ENCODE measurements at regions not wholly inside any gene's neighbourhood (a gene's known extent, or its start where the extent isn't known, plus 50 kb on each side); places are given as distances from the start of the nearest gene placed in this dataset.
"Not testable (repeated sequence)": the region's sequence is repeated elsewhere in the genome, so short reads cannot be mapped to it uniquely, and the experiment has no call there.

DNA sequence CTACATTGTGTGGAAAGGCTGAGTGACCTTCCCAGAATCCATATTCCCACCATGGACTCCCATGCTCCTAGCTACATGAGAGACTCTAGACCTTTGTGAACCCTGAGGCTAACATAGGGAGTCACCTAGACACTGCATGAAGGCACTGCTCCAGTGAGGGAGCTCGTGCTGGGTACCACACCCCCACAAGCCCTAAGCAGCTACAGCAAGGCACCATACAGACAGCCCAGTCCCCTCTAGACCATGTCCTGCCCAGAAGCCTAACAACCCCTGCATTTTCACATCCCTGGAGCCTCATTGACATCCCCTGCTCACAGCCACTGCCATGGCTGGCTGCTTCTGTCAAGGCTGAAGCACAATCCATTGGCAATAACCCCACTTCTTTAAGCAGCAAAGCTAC is 176.5 kb upstream of the CTNND2 start:
- no peak for DNase-seq

- DNase-seq, result not testable (repeated sequence)
Measured at GRCh38 chr5:12078286-12078685, 174.0 kb upstream of the CTNND2 start.

DNA sequence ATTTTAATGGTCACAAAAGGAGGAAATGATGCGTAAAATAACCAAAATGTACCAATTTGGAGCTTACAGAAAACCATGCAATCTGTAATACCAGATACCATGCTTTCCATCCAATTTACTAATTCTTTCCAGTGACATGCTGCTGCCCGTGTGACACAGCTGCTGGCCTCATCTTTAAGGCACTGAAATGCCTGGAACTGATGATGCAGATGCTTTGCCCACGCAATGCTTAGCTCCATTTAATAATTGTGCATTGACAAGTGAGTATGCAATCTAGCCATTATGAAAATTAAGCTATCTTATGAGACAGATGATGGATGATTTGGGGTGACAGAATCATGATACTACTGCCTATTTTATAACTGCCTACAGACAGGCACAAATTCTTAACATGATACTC is 169.2 kb upstream of the CTNND2 start:
- DNase-seq, result no peak

GRCh38 chr5:12072441-12072840 is 168.2 kb upstream of the CTNND2 start:
- DNase-seq, result no peak

DNA sequence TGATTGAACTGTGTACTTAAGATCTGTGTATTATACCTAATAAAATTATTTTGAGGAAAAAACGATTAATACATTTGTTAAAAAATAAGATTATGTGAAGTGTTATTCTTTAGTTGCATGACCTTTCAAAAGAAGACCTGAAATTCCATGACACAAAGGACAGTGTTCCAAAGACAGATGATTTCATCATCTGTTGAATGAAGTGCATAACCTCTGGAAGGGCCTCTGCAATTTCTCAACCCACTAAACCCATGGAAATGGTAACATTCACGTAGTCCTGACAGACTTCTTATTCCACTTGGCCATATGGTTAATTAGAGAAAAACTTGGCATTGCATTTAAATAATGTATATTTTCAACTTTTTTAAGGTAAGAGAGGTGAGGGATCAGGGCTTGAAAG is 167.2 kb upstream of the CTNND2 start:
- DNase-seq, result no peak

DNA sequence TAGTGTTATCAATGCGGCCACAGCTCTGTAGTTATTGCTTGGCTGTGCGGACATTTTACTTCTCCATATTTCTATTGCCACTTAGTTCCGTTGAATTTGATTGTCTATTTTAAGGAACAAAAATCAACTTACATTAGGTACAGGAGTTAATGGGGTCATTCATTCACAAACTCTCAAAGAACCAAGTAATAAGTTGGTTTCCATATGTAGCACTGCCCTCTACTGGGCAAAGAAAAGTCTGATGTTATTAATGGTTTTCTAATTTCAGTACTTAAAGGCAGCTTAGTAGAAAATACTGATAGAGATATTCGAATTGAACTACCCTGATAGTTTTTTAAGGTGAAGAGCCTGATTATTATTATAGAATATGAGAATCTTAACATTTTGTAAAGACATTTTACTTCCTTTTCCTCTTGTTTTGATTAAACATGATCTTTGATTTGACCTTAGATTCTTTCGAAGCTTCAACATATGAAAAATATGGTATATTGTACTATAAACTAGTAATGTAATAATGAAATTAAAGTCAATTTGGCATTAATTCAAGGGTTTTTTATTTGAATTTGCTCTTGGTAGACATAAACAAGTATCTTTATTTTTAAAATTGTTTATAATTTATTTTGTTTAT is 119.5 kb upstream of the CTNND2 start:
- DNase-seq, result peak; percentile 83

DNA sequence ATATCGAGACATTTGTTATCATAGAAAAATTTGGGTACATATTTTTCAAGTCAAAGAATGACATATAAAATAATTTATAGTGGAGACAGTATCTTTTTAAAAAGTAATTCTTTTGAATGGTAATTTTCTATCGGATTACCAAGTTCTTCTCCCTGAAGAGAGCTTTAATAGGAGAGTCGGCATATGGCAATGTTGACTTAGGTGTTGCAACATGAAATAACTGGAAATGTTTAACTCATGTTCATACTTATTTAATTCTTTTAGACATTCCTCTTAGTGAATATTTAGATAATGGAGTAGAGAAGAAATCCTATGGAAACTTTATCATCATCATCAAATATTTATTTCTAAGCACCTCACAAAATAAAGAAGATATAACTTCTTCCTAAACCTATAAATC is 118.2 kb upstream of the CTNND2 start:
- DNase-seq, result peak; percentile 60

GRCh38 chr5:12019306-12019705 is 115.1 kb upstream of the CTNND2 start:
- peak; percentile 45 for DNase-seq

DNA sequence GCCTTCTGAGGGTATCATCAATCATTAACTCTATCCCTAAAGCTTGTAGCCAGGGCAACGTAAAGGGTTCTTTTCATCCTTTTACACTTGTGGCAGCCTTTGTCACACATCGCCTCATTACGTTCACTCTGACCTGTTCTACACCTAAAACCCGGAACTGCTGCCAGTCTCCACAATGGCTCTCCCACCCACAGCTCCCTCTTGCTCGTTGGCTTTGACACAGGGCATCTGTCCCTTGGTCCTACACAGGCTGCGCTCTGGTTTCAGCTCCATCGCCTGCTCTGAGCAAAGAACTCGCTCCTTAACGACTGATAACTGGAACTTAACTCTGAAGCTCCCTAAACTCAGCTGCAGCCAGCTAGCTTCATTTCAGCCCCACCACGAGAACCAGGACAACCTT is 112.8 kb upstream of the CTNND2 start:
- peak; percentile 98 for DNase-seq

- peak; percentile 89 for DNase-seq
Measured at GRCh38 chr5:12016159-12016746, 112.0 kb upstream of the CTNND2 start.

DNA sequence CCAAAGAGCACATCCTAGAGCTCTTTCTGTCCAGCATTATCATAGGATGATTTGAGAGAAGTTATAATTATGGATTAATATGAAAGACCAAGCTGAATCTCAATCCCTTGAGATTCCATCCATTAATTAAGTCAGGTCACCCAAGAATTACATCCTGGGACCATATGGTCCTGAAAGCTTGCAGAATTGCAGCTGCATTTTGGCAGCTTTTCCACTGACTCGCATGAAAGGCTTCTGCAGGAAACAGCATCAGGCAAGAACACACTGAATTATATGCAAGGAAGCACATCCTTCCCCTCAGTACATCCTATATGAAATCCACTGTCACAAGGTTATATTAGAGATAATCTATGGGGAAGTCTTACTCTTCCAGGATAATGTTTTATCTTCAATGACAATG is 109.1 kb upstream of the CTNND2 start:
- no peak for DNase-seq

DNA sequence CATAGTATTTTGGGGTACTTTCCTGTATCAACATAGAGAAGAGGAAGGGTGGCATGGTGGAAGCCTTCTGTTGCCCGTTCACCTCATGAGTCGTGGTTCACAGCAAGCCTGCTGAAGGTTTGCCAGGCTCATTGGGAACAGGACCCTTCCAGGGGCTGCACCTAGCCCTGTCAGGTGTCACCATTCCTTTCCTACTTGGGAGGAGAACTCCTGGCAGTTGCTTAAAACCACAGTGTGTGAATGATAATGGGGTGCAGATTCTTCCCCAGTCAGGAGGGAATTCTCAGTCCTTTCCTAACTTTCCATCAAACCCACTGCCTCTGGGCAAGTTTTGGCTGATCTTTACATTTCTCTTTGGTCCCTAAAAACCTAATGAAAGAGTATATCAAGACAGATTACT is 99.4 kb upstream of the CTNND2 start:
- no peak for DNase-seq

DNA sequence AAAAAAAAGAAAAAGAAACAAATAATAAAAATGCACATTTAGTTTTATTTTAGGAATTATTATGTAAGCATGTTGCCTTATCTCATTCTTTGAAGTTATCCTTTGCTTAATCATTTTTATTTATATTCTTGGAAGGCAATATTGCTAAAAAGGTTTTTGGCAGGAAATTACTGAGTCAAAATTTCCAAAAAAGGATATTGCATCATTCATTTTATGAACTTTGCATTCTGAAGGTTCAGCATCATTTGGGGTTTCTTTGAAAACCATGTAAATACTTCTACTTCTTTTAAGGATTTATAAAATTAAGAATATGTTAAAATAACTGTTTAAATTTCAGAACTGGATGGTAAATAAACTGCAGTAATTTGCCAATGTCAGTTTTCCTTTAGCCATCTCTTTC is 94.2 kb upstream of the CTNND2 start:
- DNase-seq, result no peak

DNA sequence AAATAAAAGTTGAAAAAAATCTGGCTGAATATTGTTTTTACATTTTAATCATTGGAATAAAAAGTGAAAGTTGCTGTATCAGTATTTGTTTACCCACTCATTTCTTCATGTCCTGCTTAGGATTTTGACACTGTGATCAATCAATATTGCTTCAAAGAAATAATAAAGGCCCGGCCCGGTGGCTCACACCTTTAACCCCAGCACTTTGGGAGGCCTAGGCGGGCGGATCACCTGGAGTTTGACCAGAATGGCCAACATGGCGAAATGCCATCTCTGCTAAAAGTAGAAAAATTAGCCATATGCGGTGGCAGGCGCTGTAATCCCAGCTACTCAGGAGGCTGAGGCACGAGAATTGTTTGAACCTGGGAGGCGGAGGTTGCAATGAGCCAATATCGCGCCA is 93.7 kb upstream of the CTNND2 start:
- DNase-seq, result no peak

- DNase-seq, result no peak
Measured at GRCh38 chr5:11992518-11992917, 88.3 kb upstream of the CTNND2 start.

- no peak for DNase-seq
Measured at GRCh38 chr5:11985993-11986392, 81.7 kb upstream of the CTNND2 start.

DNA sequence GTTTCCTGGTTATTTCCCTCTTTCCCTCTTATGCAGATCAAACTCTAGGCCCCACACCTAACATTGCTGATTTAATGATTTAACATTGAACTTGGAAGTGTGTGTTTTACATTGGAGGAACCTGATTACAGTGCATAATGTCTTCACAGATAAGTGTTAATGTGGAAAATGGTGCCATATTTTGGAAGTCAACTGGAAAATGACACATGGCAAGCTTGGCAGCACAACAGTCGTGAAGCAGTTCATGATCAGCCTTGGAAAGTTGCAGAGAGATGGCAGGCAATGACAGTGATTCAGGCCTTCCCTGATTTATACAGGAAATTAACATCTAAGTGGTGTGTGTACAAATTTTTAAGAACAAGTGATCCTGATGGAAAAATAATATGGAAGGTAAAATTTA is 80.0 kb upstream of the CTNND2 start:
- DNase-seq, result no peak

DNA sequence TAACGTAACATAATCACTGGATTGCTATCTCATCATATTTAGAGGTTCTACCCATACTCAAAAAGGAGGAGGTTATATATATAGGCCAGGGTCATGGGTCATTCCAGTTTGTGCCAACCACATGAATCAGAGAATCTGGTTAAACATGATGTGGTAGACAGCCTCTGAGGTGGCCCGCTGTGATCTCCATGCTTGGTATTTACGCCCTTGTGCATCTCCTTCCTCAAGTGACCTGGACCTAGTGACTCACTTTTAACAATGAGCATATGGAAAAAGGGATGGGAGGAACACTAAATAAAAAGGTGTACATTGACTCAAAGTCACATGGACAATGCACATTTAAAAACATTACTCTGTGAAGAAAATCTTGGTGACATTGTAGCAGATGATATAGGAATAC is 77.7 kb upstream of the CTNND2 start:
- DNase-seq, result no peak

DNA sequence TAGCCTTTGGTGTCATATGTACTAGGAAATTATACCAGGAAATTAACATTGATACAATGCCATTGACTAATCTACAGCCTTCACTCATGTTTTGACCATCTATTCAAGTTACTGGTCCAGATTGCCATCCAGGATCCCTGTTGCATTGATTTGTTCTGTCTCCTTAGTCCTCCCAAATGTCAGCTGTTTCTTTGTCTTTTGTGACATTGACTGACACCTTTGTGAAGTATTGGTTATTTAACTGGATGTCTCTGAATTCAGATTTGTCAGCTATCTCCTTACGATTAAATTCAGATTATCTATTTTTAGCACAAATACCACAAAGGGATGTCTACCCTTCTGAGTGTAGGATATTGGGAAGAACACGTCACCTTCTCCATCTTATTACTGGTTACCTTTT is 73.7 kb upstream of the CTNND2 start:
- no peak for DNase-seq

DNA sequence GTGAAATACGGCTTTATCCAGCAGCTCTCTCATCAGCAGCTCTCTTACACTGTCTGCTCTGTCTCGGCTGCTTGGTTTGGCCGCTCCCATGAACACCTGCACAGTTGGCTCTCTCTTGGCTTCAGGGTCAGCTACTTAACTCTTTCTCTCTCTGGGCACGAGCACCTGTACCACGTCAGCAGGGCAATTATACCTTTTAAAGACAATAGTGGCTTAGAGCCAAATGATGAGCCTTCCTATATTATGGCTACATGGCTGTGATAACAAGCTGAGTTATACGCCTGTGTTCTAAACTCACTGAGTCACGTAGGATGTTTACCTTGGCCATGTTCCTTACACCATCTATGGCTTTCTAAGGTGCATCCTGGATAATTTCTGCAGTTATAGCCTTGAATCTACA is 69.2 kb upstream of the CTNND2 start:
- DNase-seq, result peak; percentile 15

GRCh38 chr5:11963227-11963626 is 59.0 kb upstream of the CTNND2 start:
- no peak for DNase-seq

GRCh38 chr5:11962122-11962521 is 57.9 kb upstream of the CTNND2 start:
- DNase-seq, result peak; percentile 69

- DNase-seq, result no peak
Measured at GRCh38 chr5:11958321-11958720, 54.1 kb upstream of the CTNND2 start.

DNA sequence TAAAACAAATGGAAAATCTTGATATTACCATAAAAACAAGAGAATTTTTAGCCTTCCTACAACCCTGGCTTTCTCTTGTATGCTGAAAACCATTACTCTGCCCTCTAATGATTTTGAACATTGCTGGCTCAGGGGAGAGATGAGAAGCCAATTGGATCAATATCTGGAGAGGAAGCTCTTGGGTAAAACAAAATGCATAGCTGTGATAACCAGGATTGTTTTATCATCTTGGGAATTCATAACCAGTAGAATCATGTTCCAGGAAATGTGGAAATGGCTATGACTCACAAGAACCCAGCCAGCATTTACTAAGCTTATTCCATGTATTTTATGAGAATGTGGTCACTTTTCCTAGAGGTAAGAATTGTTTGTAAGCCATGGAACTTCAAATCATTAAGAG is 51.1 kb upstream of the CTNND2 start:
- DNase-seq, result no peak
